H9 (cell line): ENCODE measurements at regions not wholly inside any gene's neighbourhood (a gene's known extent, or its start where the extent isn't known, plus 50 kb on each side); places are given as distances from the start of the nearest gene placed in this dataset.
"Not testable (repeated sequence)": the region's sequence is repeated elsewhere in the genome, so short reads cannot be mapped to it uniquely, and the experiment has no call there.

Source experiments
- DNase-seq: peaks from one replicate; pipeline ENCODE4 v3.0.0-alpha.2; 2017
- H2AFZ ChIP-seq: one replicate; pipeline ENCODE4 v1.6.1; 2013; ENCODE audit warnings: mild to moderate bottlenecking, low read length, control low read depth, moderate library complexity
- H2AK5ac ChIP-seq: 2 replicates; pipeline ENCODE4 v1.6.1; 2013; ENCODE audit warnings: low read length, control low read depth, mixed read lengths; ENCODE audit not compliant: insufficient read length
- H2BK120ac ChIP-seq: one replicate; pipeline ENCODE4 v1.6.1; 2013; ENCODE audit warnings: low read depth, mild to moderate bottlenecking, low read length, control low read depth, inconsistent platforms; ENCODE audit not compliant: poor library complexity, severe bottlenecking
- H2BK12ac ChIP-seq: 2 replicates; pipeline ENCODE4 v1.6.1; 2013; ENCODE audit warnings: low read length, control low read depth, mixed read lengths, low read depth; ENCODE audit not compliant: insufficient read length
- H2BK15ac ChIP-seq: 2 replicates; pipeline ENCODE4 v1.6.1; 2013; ENCODE audit warnings: low read depth, low read length, control low read depth
- H2BK20ac ChIP-seq: one replicate; pipeline ENCODE4 v1.6.1; 2013; ENCODE audit warnings: low read depth, mild to moderate bottlenecking, low read length, control low read depth, inconsistent platforms; ENCODE audit not compliant: poor library complexity, severe bottlenecking
- H2BK5ac ChIP-seq: 2 replicates; pipeline ENCODE4 v1.6.1; 2013; ENCODE audit warnings: low read length, control low read depth, mixed read lengths; ENCODE audit not compliant: insufficient read length
- H3K14ac ChIP-seq: 2 replicates; pipeline ENCODE4 v1.6.1; 2013; ENCODE audit warnings: low read length, control low read depth; ENCODE audit not compliant: insufficient read depth
- H3K18ac ChIP-seq: 2 replicates; pipeline ENCODE4 v1.6.1; 2013; ENCODE audit warnings: low read depth, mild to moderate bottlenecking, mixed read lengths, low read length, control low read depth; ENCODE audit not compliant: insufficient read length
- H3K23ac ChIP-seq: 2 replicates; pipeline ENCODE4 v1.6.1; 2013; ENCODE audit warnings: low read length, control low read depth, mixed read lengths, low read depth; ENCODE audit not compliant: insufficient read length
- H3K23me2 ChIP-seq: 2 replicates; pipeline ENCODE4 v1.6.1; 2013; ENCODE audit warnings: low read depth, mild to moderate bottlenecking, mixed read lengths, low read length, control low read depth; ENCODE audit not compliant: insufficient read length, poor library complexity, severe bottlenecking
- H3K27ac ChIP-seq: 2 replicates; pipeline ENCODE4 v1.5.1; 2013; ENCODE audit warnings: low read length, control low read depth, mixed read lengths, low read depth; ENCODE audit not compliant: insufficient read length
- H3K27me3 ChIP-seq: 2 replicates; pipeline ENCODE4 v1.6.1; 2013; ENCODE audit warnings: low read length, control low read depth, inconsistent platforms; ENCODE audit not compliant: insufficient read depth
- H3K4ac ChIP-seq: 2 replicates; pipeline ENCODE4 v1.6.1; 2013; ENCODE audit warnings: low read depth, mild to moderate bottlenecking, control low read depth, inconsistent platforms, low read length, moderate library complexity
- H3K4me1 ChIP-seq: 2 replicates; pipeline ENCODE4 v1.6.1; 2013; ENCODE audit warnings: low read length, control low read depth, inconsistent platforms; ENCODE audit not compliant: insufficient read depth
- H3K4me2 ChIP-seq: 2 replicates; pipeline ENCODE4 v1.6.1; 2013; ENCODE audit warnings: low read length, control low read depth, mixed read lengths; ENCODE audit not compliant: insufficient read length, insufficient read depth
- H3K56ac ChIP-seq: 2 replicates; pipeline ENCODE4 v1.6.1; 2013; ENCODE audit warnings: low read depth, mild to moderate bottlenecking, mixed read lengths, low read length, control low read depth; ENCODE audit not compliant: insufficient read length
- H3K79me1 ChIP-seq: 2 replicates; pipeline ENCODE4 v1.6.1; 2013; ENCODE audit warnings: low read depth, mild to moderate bottlenecking, moderate library complexity, low read length, control low read depth, inconsistent platforms; ENCODE audit not compliant: insufficient read depth, poor library complexity, severe bottlenecking
- H3K79me2 ChIP-seq: 2 replicates; pipeline ENCODE4 v1.6.1; 2013; ENCODE audit warnings: low read length, control low read depth, inconsistent platforms; ENCODE audit not compliant: insufficient read depth
- H3K9ac ChIP-seq: 2 replicates; pipeline ENCODE4 v1.6.1; 2013; ENCODE audit warnings: low read length, control low read depth, mixed read lengths; ENCODE audit not compliant: insufficient read length; ENCODE audit errors: extremely low read depth
- H3K9me3 ChIP-seq: one replicate; pipeline ENCODE4 v1.6.1; 2013; ENCODE audit warnings: low read depth, low read length, inconsistent platforms; ENCODE audit not compliant: control insufficient read depth
- H3T11ph ChIP-seq: one replicate; pipeline ENCODE4 v1.6.1; 2013; ENCODE audit warnings: mild to moderate bottlenecking, low read length, control low read depth, inconsistent platforms
- H4K20me1 ChIP-seq: one replicate; pipeline ENCODE4 v1.6.1; 2013; ENCODE audit not compliant: control insufficient read depth, insufficient read length, insufficient read depth
- H4K5ac ChIP-seq: 2 replicates; pipeline ENCODE4 v1.6.1; 2013; ENCODE audit warnings: low read depth, mild to moderate bottlenecking, mixed read lengths, low read length, control low read depth; ENCODE audit not compliant: insufficient read length
- H4K8ac ChIP-seq: replicated peaks from 2 replicates; pipeline ENCODE4 v1.6.1; 2013; ENCODE audit warnings: low read length, control low read depth, mixed read lengths, low read depth; ENCODE audit not compliant: insufficient read length
- H4K91ac ChIP-seq: 2 replicates; pipeline ENCODE4 v1.6.1; 2013; ENCODE audit warnings: low read depth, mild to moderate bottlenecking, moderate library complexity, mixed read lengths, low read length, control low read depth; ENCODE audit not compliant: insufficient read length
- H3K27ac Mint-ChIP-seq, 3 experiments: 2 replicates in 2 of 3; 3 replicates in 1 of 3; pipeline ENCODE4 v1.8.0; 2020 to 2021; ENCODE audit warnings: mixed read lengths in 3 of 3, mild to moderate bottlenecking in 1 of 3, moderate library complexity in 1 of 3
- H3K27me3 Mint-ChIP-seq: 2 replicates; pipeline ENCODE4 v1.8.0; 2021; ENCODE audit warnings: low read depth, mild to moderate bottlenecking, moderate library complexity, mixed read lengths
- H3K36me3 Mint-ChIP-seq, 3 experiments: 2 replicates in 2 of 3; 3 replicates in 1 of 3; pipeline ENCODE4 v1.8.0; 2020 to 2021; ENCODE audit warnings: low read depth in 3 of 3, mixed read lengths in 3 of 3; ENCODE audit not compliant: insufficient read depth in 1 of 3
- H3K4me1 Mint-ChIP-seq, 2 experiments: 2 replicates each; pipeline ENCODE4 v1.8.0; 2020; ENCODE audit warnings: mixed read lengths in 2 of 2
- H3K4me3 Mint-ChIP-seq, 2 experiments: 2 replicates in 1 of 2; 3 replicates in 1 of 2; pipeline ENCODE4 v1.8.0; 2020 to 2021; ENCODE audit warnings: mild to moderate bottlenecking in 2 of 2, mixed read lengths in 2 of 2, moderate library complexity in 1 of 2
- H3K9me3 Mint-ChIP-seq, 2 experiments: 2 replicates in 1 of 2; 3 replicates in 1 of 2; pipeline ENCODE4 v1.8.0; 2020; ENCODE audit warnings: mild to moderate bottlenecking in 2 of 2, mixed read lengths in 2 of 2, moderate library complexity in 1 of 2
- CTCF ChIP-seq: fragments of 200-600 bp; sonication (generic); conservative IDR thresholded peaks from 3 replicates; pipeline ENCODE4 v1.8.0; 2021; ENCODE audit warnings: antibody characterized with exemption, mild to moderate bottlenecking
- WGBS: extraction: QIAGEN DNeasy Blood & Tissue Kit; methylation state at CpG from one replicate; pipeline ENCODE4 v1.1.7; 2013; ENCODE audit warnings: missing lambda C conversion rate, low lambda C conversion rate, mixed read lengths; ENCODE audit not compliant: insufficient read length; ENCODE audit errors: extremely low coverage; 5-methylcytosine and 5-hydroxymethylcytosine counted together

DNA sequence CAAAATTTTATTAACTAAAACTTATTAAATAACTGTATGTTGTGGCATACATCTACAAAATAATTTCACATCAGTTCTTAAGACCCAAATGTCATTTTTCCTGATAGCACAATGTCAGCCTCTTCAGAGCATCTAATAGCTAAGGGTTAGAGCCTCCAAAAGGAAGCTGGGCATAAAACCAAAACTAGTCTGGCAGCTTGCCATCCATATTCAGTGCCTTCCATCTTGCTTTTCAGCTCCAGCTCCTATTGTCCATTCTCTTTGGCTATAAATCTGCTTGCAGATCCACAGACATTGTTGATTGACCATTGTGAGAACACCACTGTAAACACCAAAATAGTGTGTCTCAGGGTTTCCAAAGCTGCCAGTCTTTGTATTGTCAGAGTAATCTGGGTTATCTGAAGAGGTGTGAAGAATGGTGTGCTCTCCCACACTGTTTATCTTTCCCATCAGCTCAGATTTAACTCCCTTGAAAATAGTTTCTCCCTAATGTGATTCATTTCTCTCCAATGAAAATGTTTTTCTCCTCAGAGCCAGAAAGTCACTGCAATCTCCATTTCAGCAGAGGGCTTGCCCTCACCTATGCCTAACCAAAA, 154.8 kb upstream of the KCNQ5 start:
- peaks cover 5 to 14% (median 6%) of the 10 kb centered on the region in 3 experiments; a peak in 5 of 7 replicates for H3K36me3 Mint-ChIP-seq
- Histone ChIP-seq H3K27ac (no peak overlapping the region), H4K20me1 (no peaks in the 10 kb centered on the region), H2BK120ac (no peak overlapping the region), H3K79me1 (no peaks in the 10 kb centered on the region), H3K9me3 (no peaks in the 10 kb centered on the region), H4K5ac (no peak overlapping the region), H3K4me2 (no peak overlapping the region), H3K56ac (no peak overlapping the region), H3K14ac (no peak overlapping the region), H2BK12ac (no peak overlapping the region), H2AFZ (no peak overlapping the region), H3K4me1 (no peaks in the 10 kb centered on the region), H3K23me2 (no peaks in the 10 kb centered on the region), H4K8ac (no peak overlapping the region), H2AK5ac (no peak overlapping the region), H3K9ac (no peak overlapping the region), H3K23ac (no peak overlapping the region), H3T11ph (no peak overlapping the region), H2BK5ac (no peak overlapping the region), H3K79me2 (no peaks in the 10 kb centered on the region), H3K4ac (no peak overlapping the region), H3K18ac (no peak overlapping the region), H2BK15ac (no peak overlapping the region), H2BK20ac (no peak overlapping the region), H4K91ac (no peak overlapping the region), H3K27me3 (no peaks in the 10 kb centered on the region)
- TF ChIP-seq CTCF: no peak
- no peak for DNase-seq
- H3K27ac Mint-ChIP-seq: no peak overlapping the region
- H3K4me3 Mint-ChIP-seq: no peak overlapping the region
- H3K4me1 Mint-ChIP-seq: no peaks in the 10 kb centered on the region
- H3K27me3 Mint-ChIP-seq: no peaks in the 10 kb centered on the region
- peaks cover 12 to 21% of the 10 kb centered on the region in 2 experiments for H3K9me3 Mint-ChIP-seq

GRCh38 chr6:72469406-72469983, 152.4 kb upstream of the KCNQ5 start:
- no CpG with 5 or more reads among the region's 21 CpGs for WGBS
- not testable (repeated sequence) for H3K4me3 Mint-ChIP-seq, H3K27ac Mint-ChIP-seq

More at GRCh38 chr6:72469406-72469983, 152.4 kb upstream of the KCNQ5 start:
- H3K56ac ChIP-seq, H4K5ac ChIP-seq, H3T11ph ChIP-seq, H3K79me1 ChIP-seq, H2AFZ ChIP-seq, H3K27me3 Mint-ChIP-seq, H3K18ac ChIP-seq, H3K23me2 ChIP-seq, DNase-seq, H3K79me2 ChIP-seq, H3K27ac ChIP-seq, H3K9me3 ChIP-seq, H4K91ac ChIP-seq, H4K8ac ChIP-seq, H3K9ac ChIP-seq, H2BK15ac ChIP-seq, H3K27me3 ChIP-seq, H2BK120ac ChIP-seq, H3K4me1 Mint-ChIP-seq, H3K4me2 ChIP-seq, H3K4me1 ChIP-seq, H4K20me1 ChIP-seq, H3K4ac ChIP-seq, H2BK5ac ChIP-seq, H3K14ac ChIP-seq, H2BK12ac ChIP-seq, H2AK5ac ChIP-seq, H3K23ac ChIP-seq, H2BK20ac ChIP-seq: not testable (repeated sequence)
- H3K36me3 Mint-ChIP-seq: peaks cover 5 to 14% (median 6%) of the 10 kb centered on the region in 3 experiments; a peak in 5 of 7 replicates
- H3K9me3 Mint-ChIP-seq: peaks cover 12 to 23% of the 10 kb centered on the region in 2 experiments
